Keratinocyte (primary cell): ENCODE measurements at regions not wholly inside any gene's neighbourhood (a gene's known extent, or its start where the extent isn't known, plus 50 kb on each side); places are given as distances from the start of the nearest gene placed in this dataset.

ENCODE experiments used
- EZH2 ChIP-seq: IDR thresholded peaks from one replicate; pipeline ENCODE4 v1.6.1; 2012; ENCODE audit warnings: inconsistent platforms, mild to moderate bottlenecking, low read length, moderate library complexity
- TF ChIP-seq, protein P1 (sequence below), 3 experiments: IDR thresholded peaks in 1 of 3; conservative IDR thresholded peaks in 1 of 3; optimal IDR thresholded peaks in 1 of 3; 2 replicates in 2 of 3; 3 replicates in 1 of 3; pipeline versions ENCODE3 to v1.5.1; 2011; ENCODE audit warnings: low read length in 3 of 3, mild to moderate bottlenecking in 3 of 3, moderate library complexity in 2 of 3, control low read depth in 1 of 3, inconsistent platforms in 1 of 3; ENCODE audit not compliant: insufficient read depth in 2 of 3; ENCODE audit errors: extremely low read depth in 1 of 3

DNA sequence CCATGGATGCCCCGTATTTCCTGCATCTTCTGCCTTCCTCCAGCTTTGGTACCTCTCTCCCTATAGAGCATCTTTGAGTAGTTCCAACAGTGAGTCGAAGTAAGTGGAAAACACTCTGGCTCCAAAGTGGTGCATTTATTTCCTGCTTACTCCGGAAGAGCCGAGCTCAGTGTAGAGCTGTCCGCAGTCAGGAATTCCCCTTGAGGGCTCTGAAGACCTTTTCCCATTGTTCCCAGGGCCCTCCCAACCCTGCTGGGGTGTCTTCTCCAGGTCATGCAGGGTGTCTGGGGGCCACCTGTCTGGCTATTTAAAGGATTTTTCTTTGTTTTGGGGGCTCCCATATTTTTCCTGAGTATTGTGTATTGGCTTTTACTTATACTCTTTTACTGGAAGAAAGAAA lies 118.6 kb upstream of the MXRA5 start:
- no peak for TF ChIP-seq EZH2
- TF ChIP-seq, protein P1, sequence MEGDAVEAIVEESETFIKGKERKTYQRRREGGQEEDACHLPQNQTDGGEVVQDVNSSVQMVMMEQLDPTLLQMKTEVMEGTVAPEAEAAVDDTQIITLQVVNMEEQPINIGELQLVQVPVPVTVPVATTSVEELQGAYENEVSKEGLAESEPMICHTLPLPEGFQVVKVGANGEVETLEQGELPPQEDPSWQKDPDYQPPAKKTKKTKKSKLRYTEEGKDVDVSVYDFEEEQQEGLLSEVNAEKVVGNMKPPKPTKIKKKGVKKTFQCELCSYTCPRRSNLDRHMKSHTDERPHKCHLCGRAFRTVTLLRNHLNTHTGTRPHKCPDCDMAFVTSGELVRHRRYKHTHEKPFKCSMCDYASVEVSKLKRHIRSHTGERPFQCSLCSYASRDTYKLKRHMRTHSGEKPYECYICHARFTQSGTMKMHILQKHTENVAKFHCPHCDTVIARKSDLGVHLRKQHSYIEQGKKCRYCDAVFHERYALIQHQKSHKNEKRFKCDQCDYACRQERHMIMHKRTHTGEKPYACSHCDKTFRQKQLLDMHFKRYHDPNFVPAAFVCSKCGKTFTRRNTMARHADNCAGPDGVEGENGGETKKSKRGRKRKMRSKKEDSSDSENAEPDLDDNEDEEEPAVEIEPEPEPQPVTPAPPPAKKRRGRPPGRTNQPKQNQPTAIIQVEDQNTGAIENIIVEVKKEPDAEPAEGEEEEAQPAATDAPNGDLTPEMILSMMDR (optimal IDR thresholded peaks at IDR 0.05 in 1 of 3, IDR thresholded peaks at IDR 0.05 in 1 of 3, conservative IDR thresholded peaks at IDR 0.05 in 1 of 3; ENCODE audit: extremely low read depth in 1 of 3, insufficient read depth in 2 of 3, low read length in 3 of 3): no peak
